ENCODE measurements at regions not wholly inside any gene's neighbourhood (a gene's known extent, or its start where the extent isn't known, plus 50 kb on each side); places are given as distances from the start of the nearest gene placed in this dataset.

DNA sequence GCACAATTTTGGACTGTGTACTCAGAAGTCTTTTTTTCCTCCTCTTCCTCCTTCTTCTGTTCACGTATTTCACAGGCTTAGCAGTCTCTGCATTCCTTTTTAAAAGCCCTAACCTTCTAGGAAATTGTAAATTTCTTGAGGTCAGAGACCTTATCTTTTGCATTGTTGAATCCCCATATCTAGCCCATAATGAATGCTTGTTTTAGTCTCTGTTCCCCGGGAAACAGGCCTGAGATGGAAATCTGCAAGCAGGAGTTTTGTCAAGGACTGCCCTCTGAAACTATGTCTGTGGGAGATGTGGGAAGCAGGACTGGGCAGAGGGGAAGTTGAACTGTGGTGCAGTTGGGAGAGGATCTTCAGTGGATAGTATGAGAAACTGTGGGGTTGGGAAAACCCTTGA, 272.2 kb upstream of the DAB1 start:
- no peak for DNase-seq

DNA sequence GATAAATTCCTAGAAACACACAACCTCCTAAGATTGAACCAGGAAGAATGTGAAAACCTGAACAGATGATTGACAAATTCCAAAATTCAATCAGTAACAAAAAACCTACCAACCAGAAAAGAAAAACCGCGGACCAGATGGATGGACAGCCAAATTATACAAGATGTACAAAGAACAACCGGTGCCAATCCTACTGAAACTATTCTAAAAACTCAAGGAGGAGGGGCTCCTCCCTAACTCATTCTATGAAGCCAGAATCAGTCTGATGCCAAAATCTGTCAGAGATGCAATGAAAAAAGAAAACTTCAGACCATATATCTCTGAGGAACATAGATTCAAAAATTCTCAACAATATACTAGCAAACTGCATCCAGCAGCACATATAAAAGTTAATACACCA, 262.4 kb upstream of the DAB1 start:
- no peak for DNase-seq

- no peak for DNase-seq
These were observed 259.4 kb upstream of the DAB1 start for GRCh38 chr1:57683037-57683942.

- no peak for DNase-seq
These were observed 254.3 kb upstream of the DAB1 start for GRCh38 chr1:57678138-57678537.

GRCh38 chr1:57675776-57676175, 251.9 kb upstream of the DAB1 start:
- DNase-seq: no peak

DNA sequence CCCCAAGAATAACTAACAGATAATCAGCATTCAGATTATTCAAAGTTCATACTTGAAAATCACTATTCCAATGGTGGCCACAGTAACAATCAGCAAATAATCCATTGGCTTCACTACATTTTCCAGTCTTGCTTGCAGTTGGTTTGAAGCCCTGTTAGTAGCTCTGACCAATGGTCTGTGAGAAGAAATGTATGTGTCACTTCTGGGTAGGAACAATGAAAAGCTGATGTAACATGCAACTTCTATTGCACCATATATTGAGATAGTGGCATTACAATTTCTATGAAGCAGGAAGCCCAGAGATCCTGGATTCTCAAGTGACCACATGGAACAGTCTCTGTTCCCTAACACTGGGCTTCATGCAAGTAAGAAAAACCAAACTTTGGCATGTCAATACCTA, 250.9 kb upstream of the DAB1 start:
- no peak for DNase-seq

GRCh38 chr1:57672346-57673140, 248.7 kb upstream of the DAB1 start:
- no peak for DNase-seq

- DNase-seq: no peak
These were observed 247.9 kb upstream of the DAB1 start for GRCh38 chr1:57671750-57672149.

GRCh38 chr1:57659804-57660203, 235.9 kb upstream of the DAB1 start:
- no peak for DNase-seq

DNA sequence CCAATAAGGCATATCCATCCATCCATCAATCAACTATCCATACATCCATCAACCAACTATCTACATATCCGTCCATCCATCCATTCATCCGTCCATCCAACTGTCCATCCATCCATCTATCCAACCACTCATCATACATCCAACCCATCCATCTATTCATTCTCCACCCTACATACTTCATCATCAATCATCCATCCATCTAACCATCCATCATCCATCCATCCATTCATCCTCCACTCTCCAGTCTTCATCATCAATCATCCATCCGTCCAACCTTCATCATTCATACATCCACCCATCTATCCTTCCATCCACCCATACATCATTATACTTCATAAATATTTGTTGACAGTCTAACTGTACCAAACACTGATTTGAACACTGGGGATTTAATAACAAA, 231.3 kb upstream of the DAB1 start:
- DNase-seq: no peak

DNA sequence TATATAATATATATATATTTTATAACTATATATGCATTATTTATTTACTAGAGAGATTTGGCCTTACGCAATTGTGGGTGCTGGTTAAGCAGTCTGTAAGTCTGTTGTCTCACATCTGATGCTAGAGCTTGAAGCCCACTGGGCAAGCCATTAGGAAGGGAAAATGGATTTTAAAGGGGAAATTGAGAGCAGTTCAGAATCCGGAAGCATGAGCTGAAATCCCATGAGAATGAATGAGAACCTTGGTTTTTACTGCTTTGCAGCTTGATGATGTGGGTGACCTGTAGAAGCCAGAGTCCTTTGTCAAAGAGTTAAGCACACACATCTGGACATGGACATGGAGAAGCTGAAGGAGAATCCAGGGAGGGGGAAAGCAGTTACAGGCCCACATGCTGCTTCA, 220.8 kb upstream of the DAB1 start:
- no peak for DNase-seq

DNA sequence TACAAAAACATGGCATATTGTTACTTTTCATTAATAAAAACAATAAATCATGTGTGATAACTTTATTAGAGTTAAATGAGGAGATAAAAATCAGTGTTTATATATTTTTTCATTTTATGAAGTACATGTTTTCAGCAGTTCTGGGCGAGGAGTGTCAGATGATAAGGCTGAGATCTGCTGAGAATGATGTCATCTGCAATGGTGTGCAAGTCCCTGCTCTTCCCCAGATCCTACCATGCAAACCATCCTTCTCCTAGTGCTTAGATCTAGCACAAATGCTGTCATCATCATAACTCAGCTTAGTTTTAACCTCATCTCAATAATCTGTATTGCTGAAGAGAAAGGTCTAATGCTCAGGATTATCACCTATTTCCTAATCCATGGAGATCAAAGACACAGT, 214.4 kb upstream of the DAB1 start:
- no peak for DNase-seq

- DNase-seq: no peak
These were observed 213.3 kb upstream of the DAB1 start for GRCh38 chr1:57637155-57637554.

DNA sequence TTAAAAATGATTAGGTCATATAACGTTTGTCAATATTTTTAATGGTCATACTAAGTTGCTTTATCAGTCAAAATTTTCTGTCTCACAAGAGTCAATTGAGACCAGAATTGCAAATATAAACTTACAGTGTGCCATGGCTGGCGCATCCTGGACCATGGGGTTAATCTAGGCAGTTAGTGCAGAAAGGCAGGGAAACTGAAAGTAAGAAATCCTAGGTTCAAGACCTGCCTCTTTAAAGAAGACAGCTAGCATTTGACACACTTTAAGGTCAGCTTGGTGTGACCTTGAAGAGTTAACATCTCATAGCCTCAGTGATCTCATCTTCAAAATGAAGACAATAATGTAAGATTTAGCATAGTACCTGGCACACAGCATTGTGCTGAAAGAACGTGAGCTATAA, 210.0 kb upstream of the DAB1 start:
- DNase-seq: no peak

DNA sequence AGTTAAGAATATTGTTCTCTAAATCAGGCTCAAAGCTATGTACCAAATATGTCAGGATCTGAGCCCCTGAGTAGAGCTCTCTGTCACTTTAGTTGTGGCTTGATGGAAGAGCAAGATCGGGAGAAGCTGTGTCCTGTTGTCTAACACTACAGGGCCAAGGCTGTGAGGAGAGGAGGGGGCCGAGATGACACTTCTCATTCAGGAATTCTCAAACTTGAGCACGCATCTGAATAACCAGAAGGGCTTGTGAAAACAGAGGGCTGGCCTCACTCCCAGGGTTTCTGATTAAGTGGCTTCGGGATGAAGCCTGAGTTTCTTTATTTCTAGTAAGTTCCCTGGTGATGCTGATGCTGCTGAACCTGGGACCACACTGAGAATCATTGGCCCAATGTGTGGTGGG, 209.2 kb upstream of the DAB1 start:
- DNase-seq: no peak

DNA sequence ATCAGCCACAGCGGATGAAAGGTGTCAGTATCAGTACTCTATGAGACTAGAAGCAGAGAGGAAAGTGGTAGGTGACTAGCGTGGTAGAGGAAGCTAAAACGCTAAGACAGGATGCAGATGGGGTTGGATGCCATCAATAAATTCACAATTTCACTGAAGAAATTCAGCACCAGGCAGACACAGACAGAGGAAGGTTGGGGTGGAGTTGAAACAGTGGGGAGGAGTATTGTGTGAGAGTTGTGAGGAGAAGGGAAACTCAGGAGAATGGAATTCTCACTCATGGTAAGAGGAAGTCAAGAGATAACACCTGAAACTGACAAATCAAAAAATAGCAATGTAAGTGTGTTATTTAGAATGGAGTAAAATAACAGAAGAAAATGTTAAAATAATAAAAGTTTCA, 208.5 kb upstream of the DAB1 start:
- DNase-seq: no peak

DNA sequence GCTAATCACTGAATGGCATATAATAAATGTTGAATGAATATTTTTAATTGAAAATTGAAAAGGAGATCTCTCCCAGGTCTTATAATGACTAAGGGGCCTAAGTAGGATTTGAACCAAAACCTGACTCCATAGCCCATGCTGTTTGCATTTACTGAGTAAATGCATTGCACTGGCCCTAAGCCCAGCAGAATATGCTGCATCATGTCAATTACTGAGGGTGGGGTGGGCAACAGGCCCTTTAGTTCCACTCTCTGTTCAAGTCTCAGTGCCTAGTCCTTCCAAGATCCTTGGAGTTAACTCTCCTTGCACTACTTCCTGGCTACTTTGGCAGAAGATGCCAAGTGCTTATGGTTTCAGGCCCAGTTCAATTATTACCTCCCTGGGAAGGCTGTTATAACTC, 203.8 kb upstream of the DAB1 start:
- DNase-seq: no peak

GRCh38 chr1:57623791-57624538, 200.1 kb upstream of the DAB1 start:
- no peak for DNase-seq

DNA sequence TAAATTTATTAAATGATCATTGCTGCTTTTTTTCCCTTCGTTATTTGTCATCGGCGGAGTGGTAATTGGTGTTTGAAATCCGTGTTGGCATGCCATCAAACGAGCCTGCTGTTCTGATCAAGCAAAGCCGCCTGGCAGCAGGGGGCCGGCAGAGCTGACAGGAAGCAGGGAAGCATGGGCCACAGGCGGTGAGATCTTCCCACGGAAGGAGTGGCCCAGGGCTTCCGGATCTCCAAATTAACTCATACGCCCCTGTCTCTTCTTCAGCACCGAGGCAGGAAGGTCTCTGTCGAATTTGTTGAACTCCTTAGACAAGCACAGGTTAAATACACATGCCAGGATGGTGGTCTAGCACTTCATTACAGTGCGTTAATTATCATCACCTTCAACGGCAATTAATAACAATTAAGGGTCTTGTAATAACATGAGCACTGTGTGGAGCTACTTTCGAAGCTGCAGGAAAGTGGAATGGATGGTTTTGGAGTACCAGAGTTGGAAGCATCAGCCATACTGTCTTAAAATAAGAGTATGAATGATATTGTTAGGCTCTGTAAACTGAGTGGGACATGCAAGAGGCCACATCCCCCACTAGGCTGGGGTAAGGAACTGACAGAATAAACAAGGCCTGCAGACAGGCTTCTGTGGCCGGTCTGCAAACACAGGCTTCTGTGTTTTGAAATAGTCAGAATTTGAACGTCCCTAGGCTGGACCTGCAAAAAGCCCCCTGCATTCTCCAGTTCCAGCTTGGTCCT, 199.4 kb upstream of the DAB1 start:
- no peak for DNase-seq

GRCh38 chr1:57621776-57622175, 197.9 kb upstream of the DAB1 start:
- no peak for DNase-seq

- DNase-seq: no peak
These were observed 196.7 kb upstream of the DAB1 start for GRCh38 chr1:57620605-57621004.

DNA sequence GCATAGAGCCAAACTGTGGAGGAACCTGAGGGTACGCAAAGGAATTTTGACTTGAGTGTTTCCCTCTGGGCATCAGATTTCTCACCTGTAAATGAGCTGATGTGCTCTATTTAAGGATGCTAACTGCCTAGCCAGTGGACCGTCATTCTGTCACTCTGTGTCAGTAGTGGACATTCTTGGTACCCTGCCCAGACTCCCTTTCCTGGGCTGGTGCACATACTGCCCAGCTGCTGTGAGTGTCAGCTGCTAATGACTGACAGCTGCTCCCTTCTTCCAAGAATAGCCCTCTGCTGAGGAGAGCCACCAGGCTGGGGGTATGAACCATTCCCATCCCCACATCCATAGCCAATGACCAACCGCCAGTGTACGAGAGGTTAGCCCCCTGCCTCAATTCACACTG, 193.1 kb upstream of the DAB1 start:
- DNase-seq: no peak

DNA sequence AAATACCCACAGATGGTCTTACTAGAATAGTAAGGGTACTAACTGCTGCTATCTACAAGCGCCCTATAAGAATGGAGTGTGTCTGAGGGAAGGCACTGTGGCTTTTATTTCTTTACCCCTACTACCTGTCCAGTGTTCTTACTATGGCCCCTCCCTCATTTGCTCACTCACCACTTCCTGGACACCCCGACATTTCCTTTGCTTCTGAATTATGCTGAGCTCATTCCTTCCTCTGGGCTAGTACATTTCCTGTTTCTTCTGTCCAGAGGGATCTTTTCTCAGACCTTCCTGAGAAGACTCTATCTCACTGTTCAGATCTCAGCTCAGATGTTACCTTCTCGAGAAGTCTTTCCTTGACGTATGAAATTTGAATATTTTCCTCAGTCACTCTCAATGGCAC, 192.1 kb upstream of the DAB1 start:
- DNase-seq: no peak
